AG04450 (cell line): ENCODE measurements at regions not wholly inside any gene's neighbourhood (a gene's known extent, or its start where the extent isn't known, plus 50 kb on each side); places are given as distances from the start of the nearest gene placed in this dataset.

Source experiments
- CTCF ChIA-PET: fragments of 300-600, 350-600 bp; formaldehyde crosslinking; extraction: SDS; loops from one replicate; lab custom pipeline; 2022; ENCODE audit warnings: antibody characterized with exemption, inconsistent platforms; lab: Charles Lee
- POLR2A ChIA-PET: fragments of 350-600 bp; formaldehyde crosslinking; extraction: SDS; loops from one replicate; lab custom pipeline; 2021; ENCODE audit warnings: antibody characterized with exemption, inconsistent platforms; lab: Yijun Ruan, JAX
- DNase-seq: peaks from one replicate; pipeline ENCODE4 v3.0.0-alpha.2; 2011; ENCODE audit warnings: low read depth, low spot score
- H3K27ac ChIP-seq: one replicate; pipeline ENCODE4 v1.5.1; 2012; ENCODE audit warnings: low read depth, low read length, control low read depth
- H3K27me3 ChIP-seq: one replicate; pipeline ENCODE4 v1.6.0; 2012; ENCODE audit warnings: low read length; ENCODE audit not compliant: control insufficient read depth, insufficient read depth
- H3K4me3 ChIP-seq: 2 replicates; pipeline ENCODE4 v1.5.1; 2011; ENCODE audit warnings: mild to moderate bottlenecking, low read depth, low read length, control low read depth
- H3K9me3 ChIP-seq: 2 replicates; pipeline ENCODE4 v1.5.1; 2012; ENCODE audit warnings: low read length; ENCODE audit not compliant: control insufficient read depth, insufficient read depth
- CTCF ChIP-seq: IDR thresholded peaks from 2 replicates; pipeline ENCODE4 v1.5.1; 2011; ENCODE audit warnings: low read depth, low read length, control low read depth, inconsistent platforms

- POLR2A ChIA-PET: no interaction called here
- CTCF ChIA-PET: no interaction called here
- no peak overlapping the region for H3K4me3 ChIP-seq
- H3K9me3 ChIP-seq: no peaks in the 10 kb centered on the region
- no peak for TF ChIP-seq CTCF
- DNase-seq: no peak
- no peaks in the 10 kb centered on the region for H3K27me3 ChIP-seq
- no peak overlapping the region for H3K27ac ChIP-seq
These were observed 216.2 kb upstream of the PIK3R1 start for GRCh38 chr5:67999391-67999790.

- CTCF ChIA-PET: no interaction called here
- TF ChIP-seq CTCF: no peak
- POLR2A ChIA-PET: no interaction called here
- H3K4me3 ChIP-seq: no peak overlapping the region
- DNase-seq: no peak
- H3K27me3 ChIP-seq: no peaks in the 10 kb centered on the region
- H3K27ac ChIP-seq: no peak overlapping the region
- H3K9me3 ChIP-seq: no peaks in the 10 kb centered on the region
These were observed 216.8 kb upstream of the PIK3R1 start for GRCh38 chr5:67998709-67999261.

- H3K27ac ChIP-seq: no peak overlapping the region
These were observed 217.6 kb upstream of the PIK3R1 start for GRCh38 chr5:67997892-67998457.

GRCh38 chr5:67997148-67997547, 218.4 kb upstream of the PIK3R1 start:
- no peak for TF ChIP-seq CTCF

More at GRCh38 chr5:67997892-67998457, 217.6 kb upstream of the PIK3R1 start:
- CTCF ChIA-PET: no interaction called here
- no peak for DNase-seq
- no peak for TF ChIP-seq CTCF
- H3K4me3 ChIP-seq: no peak overlapping the region
- no peaks in the 10 kb centered on the region for H3K9me3 ChIP-seq
- POLR2A ChIA-PET: no interaction called here
- H3K27me3 ChIP-seq: no peaks in the 10 kb centered on the region

GRCh38 chr5:67996596-67996995, 219.0 kb upstream of the PIK3R1 start:
- TF ChIP-seq CTCF: no peak
- ChIA-PET POLR2A (no interaction called here), CTCF (no interaction called here)
- Histone ChIP-seq H3K9me3 (no peaks in the 10 kb centered on the region), H3K27ac (no peak overlapping the region), H3K27me3 (no peaks in the 10 kb centered on the region), H3K4me3 (no peak overlapping the region)
- DNase-seq: no peak

More at GRCh38 chr5:67997148-67997547, 218.4 kb upstream of the PIK3R1 start:
- DNase-seq: no peak
- ChIA-PET POLR2A (no interaction called here), CTCF (no interaction called here)
- no peak overlapping the region for H3K4me3 ChIP-seq
- no peaks in the 10 kb centered on the region for H3K27me3 ChIP-seq
- H3K9me3 ChIP-seq: no peaks in the 10 kb centered on the region
- H3K27ac ChIP-seq: no peak overlapping the region
